ENCODE measurements at regions not wholly inside any gene's neighbourhood (a gene's known extent, or its start where the extent isn't known, plus 50 kb on each side); places are given as distances from the start of the nearest gene placed in this dataset.

GRCh38 chr6:119559586-119559985 lies 210.0 kb upstream of the MAN1A1 start:
- H3K79me1 ChIP-seq (ENCODE audit: low read depth in 1 of 2, low read length in 2 of 2): no peaks in the 10 kb centered on the region
- H4K5ac ChIP-seq (ENCODE audit: low read depth, low read length): no peak overlapping the region
- no peak overlapping the region for H2BK15ac ChIP-seq (ENCODE audit: low read depth, low read length)
- H3K14ac ChIP-seq (replicated peaks; ENCODE audit: low read depth, low read length): no peak overlapping the region
- ATAC-seq (ENCODE audit: low read depth) (no peak), DNase-seq (no peak)
- ChIA-PET POLR2A (ENCODE audit: unreplicated experiment) (no interaction called here), CTCF (no interaction called here)
- H3K9ac ChIP-seq (ENCODE audit: low read depth, low read length): no peak overlapping the region
- no peaks in the 10 kb centered on the region for H3K9me3 ChIP-seq (ENCODE audit: control insufficient read depth, insufficient read depth, low read length)
- intact Hi-C loops (cut with micrococcal nuclease) (no loop called here), dilution Hi-C loops (cut with HindIII; ENCODE audit: low sequenced_read_pairs, unreplicated experiment) (no loop called here), in situ Hi-C loops (cut with MboI; ENCODE audit: low sequenced_read_pairs) (no loop called here)
- no TSS peak for BruUV-seq (replicated peaks)
- H3K9me1 ChIP-seq (ENCODE audit: insufficient read depth, low read length): no peaks in the 10 kb centered on the region
- H3K4ac ChIP-seq (ENCODE audit: low read depth, low read length): no peak overlapping the region
- TF ChIP-seq SMC3 (IDR thresholded peaks at IDR 0.05; ENCODE audit: low read depth, low read length) (no peak), POLR2A (IDR thresholded peaks at IDR 0.05; ENCODE audit: low read depth, low read length) (no peak), FOS (IDR thresholded peaks at IDR 0.05; ENCODE audit: low read depth, low read length) (no peak), CHD1 (IDR thresholded peaks at IDR 0.05; ENCODE audit: low read depth, low read length) (no peak)
- no peak overlapping the region for H2AK9ac ChIP-seq (replicated peaks; ENCODE audit: low read depth, low read length, poor library complexity)
- H2BK5ac ChIP-seq (ENCODE audit: low read depth, low read length, poor library complexity, severe bottlenecking): no peak overlapping the region
- no peak overlapping the region for H3K23ac ChIP-seq (ENCODE audit: low read depth, low read length)
- no peaks in the 10 kb centered on the region for H3K4me1 ChIP-seq (ENCODE audit: control insufficient read depth, insufficient read depth, low read length)
- no peak overlapping the region for H3K18ac ChIP-seq (ENCODE audit: low read depth, low read length)
- H4K91ac ChIP-seq (ENCODE audit: insufficient read depth, low read depth, low read length): no peak overlapping the region
- no peak overlapping the region for H2AK5ac ChIP-seq (ENCODE audit: low read depth, low read length)
- no peak overlapping the region for H3K4me3 ChIP-seq (ENCODE audit: insufficient read depth, low read depth, low read length)
- no peak overlapping the region for H3K4me2 ChIP-seq (ENCODE audit: low read depth, low read length)
- H3K27me3 ChIP-seq (ENCODE audit: control insufficient read depth, insufficient read depth, low read length): no peaks in the 10 kb centered on the region; the same call in 1 of the 2 replicates
- H3K27ac ChIP-seq (ENCODE audit: insufficient read depth, low read length): no peak overlapping the region
- H3K36me3 ChIP-seq (ENCODE audit: control insufficient read depth, insufficient read depth, low read length): no peaks in the 10 kb centered on the region
- no peak overlapping the region for H3K56ac ChIP-seq (ENCODE audit: extremely low read depth, insufficient read depth, low read length)
- no peak overlapping the region for H2BK120ac ChIP-seq (ENCODE audit: low read depth, low read length)
- no peak overlapping the region for H4K8ac ChIP-seq (ENCODE audit: low read depth in 2 of 2, low read length in 2 of 2)
- H2BK20ac ChIP-seq (ENCODE audit: low read depth, low read length): no peak overlapping the region
- H2AFZ ChIP-seq (replicated peaks; ENCODE audit: low read length, poor library complexity): no peak overlapping the region
- no peaks in the 10 kb centered on the region for H4K20me1 ChIP-seq (ENCODE audit: insufficient read depth, low read length)

Data from IMR-90 (cell line).